AG04450 (cell line): ENCODE measurements at regions not wholly inside any gene's neighbourhood (a gene's known extent, or its start where the extent isn't known, plus 50 kb on each side); places are given as distances from the start of the nearest gene placed in this dataset.

ENCODE experiments used
- CTCF ChIA-PET: fragments of 300-600, 350-600 bp; formaldehyde crosslinking; extraction: SDS; loops from one replicate; lab custom pipeline; 2022; ENCODE audit warnings: antibody characterized with exemption, inconsistent platforms; lab: Charles Lee
- POLR2A ChIA-PET: fragments of 350-600 bp; formaldehyde crosslinking; extraction: SDS; loops from one replicate; lab custom pipeline; 2021; ENCODE audit warnings: antibody characterized with exemption, inconsistent platforms; lab: Yijun Ruan, JAX
- DNase-seq: peaks from one replicate; pipeline ENCODE4 v3.0.0-alpha.2; 2011; ENCODE audit warnings: low read depth, low spot score
- H3K27ac ChIP-seq: one replicate; pipeline ENCODE4 v1.5.1; 2012; ENCODE audit warnings: low read depth, low read length, control low read depth
- H3K27me3 ChIP-seq: one replicate; pipeline ENCODE4 v1.6.0; 2012; ENCODE audit warnings: low read length; ENCODE audit not compliant: control insufficient read depth, insufficient read depth
- H3K4me3 ChIP-seq: 2 replicates; pipeline ENCODE4 v1.5.1; 2011; ENCODE audit warnings: mild to moderate bottlenecking, low read depth, low read length, control low read depth
- H3K9me3 ChIP-seq: 2 replicates; pipeline ENCODE4 v1.5.1; 2012; ENCODE audit warnings: low read length; ENCODE audit not compliant: control insufficient read depth, insufficient read depth
- CTCF ChIP-seq: IDR thresholded peaks from 2 replicates; pipeline ENCODE4 v1.5.1; 2011; ENCODE audit warnings: low read depth, low read length, control low read depth, inconsistent platforms

DNA sequence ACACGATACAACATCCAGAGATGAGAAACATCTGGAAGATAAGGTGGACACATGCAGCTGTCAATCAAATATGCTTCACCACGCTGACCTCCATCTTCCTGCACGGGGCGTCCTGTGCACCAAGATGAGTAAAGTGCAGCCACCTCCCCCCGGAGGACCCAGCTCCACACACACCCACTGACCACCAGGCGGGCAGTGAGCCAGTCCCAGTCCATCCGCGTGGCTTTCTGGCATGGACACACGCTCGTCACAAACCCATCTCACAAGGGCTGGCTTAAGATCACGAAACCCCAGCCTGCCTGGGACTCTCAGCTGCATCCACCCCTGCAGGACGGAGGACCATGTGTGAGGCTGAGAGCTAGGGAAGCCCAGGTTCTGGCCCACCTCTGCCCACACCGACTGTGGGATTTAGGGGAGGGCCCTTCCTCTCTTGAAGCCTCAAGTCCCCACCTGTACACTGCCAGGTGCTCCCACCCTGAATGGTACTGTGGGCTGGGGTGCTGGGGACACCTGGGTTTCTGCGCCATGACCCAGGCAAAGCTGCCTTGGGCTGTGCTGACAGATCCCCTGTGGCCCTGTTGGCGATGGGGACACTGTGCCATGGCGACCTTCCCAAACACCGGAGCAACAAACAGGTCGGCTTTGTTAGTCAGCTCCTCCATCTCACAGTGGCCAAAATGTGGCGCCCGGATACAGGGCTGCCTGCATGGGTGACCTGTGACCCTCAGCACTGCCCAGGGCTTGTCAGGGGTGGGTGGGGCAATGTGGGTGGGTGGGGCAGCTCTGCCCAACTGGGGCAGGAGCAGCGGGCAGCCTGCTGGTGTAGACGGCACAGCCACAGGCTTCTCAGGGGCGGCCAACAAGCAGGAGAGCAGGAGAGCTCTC, 629.0 kb downstream of the TBC1D22A start:
- ChIA-PET POLR2A (no interaction called here), CTCF (no interaction called here)
- Histone ChIP-seq H3K27ac (no peak overlapping the region), H3K27me3 (no peaks in the 10 kb centered on the region), H3K9me3 (peaks cover 4% of the 10 kb centered on the region; the same call in 1 of the 2 replicates), H3K4me3 (no peak overlapping the region)
- DNase-seq, result no peak
- TF ChIP-seq CTCF, result no peak

GRCh38 chr22:47390026-47390970, 627.8 kb downstream of the TBC1D22A start:
- no peak overlapping the region for H3K27ac ChIP-seq
- no peak overlapping the region for H3K4me3 ChIP-seq
- peaks cover 3% of the 10 kb centered on the region; the same call in 1 of the 2 replicates for H3K9me3 ChIP-seq
- no peaks in the 10 kb centered on the region for H3K27me3 ChIP-seq
- no peak for DNase-seq
- ChIA-PET CTCF (no interaction called here), POLR2A (no interaction called here)
- TF ChIP-seq CTCF, result no peak

DNA sequence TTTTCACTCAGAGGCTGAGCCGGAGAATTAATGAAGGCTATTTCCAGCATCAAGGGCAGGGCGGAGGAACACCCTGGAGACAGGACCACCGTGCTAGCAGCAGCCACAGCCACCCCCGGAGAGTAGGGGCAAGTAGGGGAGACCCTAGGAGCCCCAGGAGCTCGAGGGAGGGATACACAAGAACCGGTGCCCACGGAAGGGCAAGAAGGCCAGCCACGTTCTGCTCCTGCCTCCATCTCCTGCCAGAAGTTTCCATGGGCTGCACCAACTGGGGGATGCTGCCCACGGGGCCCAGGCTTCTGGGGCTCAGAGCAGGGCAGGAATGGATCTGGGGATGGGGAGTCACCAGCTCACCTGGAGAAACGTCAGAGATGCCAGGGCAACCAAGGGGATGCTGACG, 626.8 kb downstream of the TBC1D22A start:
- Histone ChIP-seq H3K4me3 (no peak overlapping the region), H3K27me3 (no peaks in the 10 kb centered on the region), H3K27ac (no peak overlapping the region), H3K9me3 (peaks cover 3% of the 10 kb centered on the region; the same call in 1 of the 2 replicates)
- ChIA-PET POLR2A (no interaction called here), CTCF (no interaction called here)
- DNase-seq, result no peak
- TF ChIP-seq CTCF, result no peak

DNA sequence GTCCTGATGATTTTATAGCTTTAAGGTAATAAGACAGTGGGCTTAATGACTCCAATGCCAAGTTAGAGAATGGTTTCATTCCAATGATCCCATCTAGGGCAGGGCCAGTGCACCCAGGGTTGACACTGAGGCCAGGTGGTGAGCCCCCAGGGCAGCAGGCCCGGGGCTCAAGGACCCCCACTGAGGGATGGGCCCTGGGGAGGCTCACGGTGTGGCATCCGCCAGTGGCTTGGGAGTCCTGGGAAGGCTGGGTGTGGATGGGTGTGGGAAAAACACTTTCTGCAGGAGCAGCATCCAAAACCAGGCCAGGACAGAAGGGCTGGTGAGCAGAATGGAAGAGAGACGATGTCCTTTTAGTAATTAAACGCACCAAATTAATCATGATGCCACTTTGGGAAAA, 626.3 kb downstream of the TBC1D22A start:
- Histone ChIP-seq H3K4me3 (no peak overlapping the region), H3K27ac (no peak overlapping the region), H3K27me3 (no peaks in the 10 kb centered on the region), H3K9me3 (peaks cover 3% of the 10 kb centered on the region; the same call in 1 of the 2 replicates)
- ChIA-PET POLR2A (no interaction called here), CTCF (no interaction called here)
- DNase-seq, result no peak
- TF ChIP-seq CTCF, result no peak

DNA sequence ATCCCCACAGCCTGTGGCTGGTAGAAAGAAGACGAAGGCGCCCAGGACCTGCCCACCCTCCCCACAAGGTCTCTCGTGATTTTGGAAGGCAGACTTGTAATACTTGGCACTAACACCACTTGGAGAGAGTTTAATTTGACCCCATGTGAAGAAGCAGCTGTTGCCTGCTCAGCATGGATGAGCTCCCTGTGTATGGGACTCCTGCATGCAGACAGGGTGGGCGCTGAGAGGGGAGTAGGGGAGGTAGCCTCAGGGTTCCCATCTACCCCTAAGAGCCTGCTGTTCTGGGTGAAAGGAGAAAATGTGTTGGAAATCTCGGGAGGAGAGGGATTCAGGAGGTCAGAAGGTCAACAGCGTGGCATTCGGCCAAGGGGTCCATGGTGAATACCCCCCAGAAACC, 625.9 kb downstream of the TBC1D22A start:
- peaks cover 3% of the 10 kb centered on the region; the same call in 1 of the 2 replicates for H3K9me3 ChIP-seq
- CTCF ChIA-PET, result no interaction called here
- POLR2A ChIA-PET, result no interaction called here
- H3K27ac ChIP-seq, result no peak overlapping the region
- H3K4me3 ChIP-seq, result no peak overlapping the region
- no peak for TF ChIP-seq CTCF
- no peaks in the 10 kb centered on the region for H3K27me3 ChIP-seq
- no peak for DNase-seq
